GM23248 (cell line): ENCODE measurements at regions not wholly inside any gene's neighbourhood (a gene's known extent, or its start where the extent isn't known, plus 50 kb on each side); places are given as distances from the start of the nearest gene placed in this dataset.

Source experiments
- DNase-seq: peaks from one replicate; pipeline ENCODE4 v3.0.0-alpha.2; 2015
- H2AFZ ChIP-seq: fragments of 200-600 bp; sonication (generic); 2 replicates; pipeline ENCODE4 v1.6.1; 2016; ENCODE audit warnings: antibody characterized with exemption
- H3F3A ChIP-seq: fragments of 200-600 bp; sonication (generic); 2 replicates; pipeline ENCODE4 v1.6.1; 2016; ENCODE audit warnings: mild to moderate bottlenecking, antibody characterized with exemption, mixed run types; ENCODE audit not compliant: insufficient read depth
- H3K27ac ChIP-seq: fragments of 200-600 bp; sonication (generic); 2 replicates; pipeline ENCODE4 v1.5.1; 2016; ENCODE audit warnings: mild to moderate bottlenecking
- H3K27me3 ChIP-seq: fragments of 200-600 bp; sonication (generic); replicated peaks from 2 replicates; pipeline ENCODE4 v1.6.1; 2016; ENCODE audit warnings: mild to moderate bottlenecking; ENCODE audit not compliant: insufficient read depth
- H3K36me3 ChIP-seq: fragments of 200-600 bp; sonication (generic); 2 replicates; pipeline ENCODE4 v1.6.1; 2016; ENCODE audit warnings: low read depth, mild to moderate bottlenecking
- H3K4me1 ChIP-seq: fragments of 200-600 bp; sonication (generic); 2 replicates; pipeline ENCODE4 v1.6.1; 2016; ENCODE audit warnings: mild to moderate bottlenecking; ENCODE audit not compliant: insufficient read depth
- H3K4me2 ChIP-seq: fragments of 200-600 bp; sonication (generic); one replicate; pipeline ENCODE4 v1.6.1; 2016; ENCODE audit warnings: mild to moderate bottlenecking; ENCODE audit not compliant: unreplicated experiment
- H3K4me3 ChIP-seq: fragments of 200-600 bp; sonication (generic); 2 replicates; pipeline ENCODE4 v1.5.1; 2016; ENCODE audit warnings: mild to moderate bottlenecking
- H3K79me2 ChIP-seq: fragments of 200-600 bp; sonication (generic); 2 replicates; pipeline ENCODE4 v1.6.1; 2016; ENCODE audit warnings: mild to moderate bottlenecking; ENCODE audit not compliant: insufficient read depth
- H3K9ac ChIP-seq: fragments of 200-600 bp; sonication (generic); 2 replicates; pipeline ENCODE4 v1.6.1; 2016; ENCODE audit warnings: mild to moderate bottlenecking
- H3K9me2 ChIP-seq: fragments of 200-600 bp; sonication (generic); 2 replicates; pipeline ENCODE4 v1.6.1; 2016; ENCODE audit warnings: mixed run types, mild to moderate bottlenecking, moderate library complexity; ENCODE audit not compliant: insufficient read depth
- H3K9me3 ChIP-seq: fragments of 200-600 bp; sonication (generic); one replicate; pipeline ENCODE4 v1.6.1; 2017; ENCODE audit warnings: low read depth
- H4K20me1 ChIP-seq: fragments of 200-600 bp; sonication (generic); 2 replicates; pipeline ENCODE4 v1.6.0; 2016; ENCODE audit not compliant: insufficient read depth
- EZH2 ChIP-seq: fragments of 200-600 bp; sonication (generic); IDR thresholded peaks from 2 replicates; pipeline ENCODE4 v1.6.1; 2018; ENCODE audit warnings: antibody characterized with exemption, mild to moderate bottlenecking; ENCODE audit not compliant: insufficient read depth, poor library complexity, severe bottlenecking
- EZH2phosphoT487 ChIP-seq: fragments of 200-600 bp; sonication (generic); IDR thresholded peaks from 2 replicates; pipeline ENCODE4 v1.6.1; 2018; ENCODE audit warnings: antibody characterized with exemption, moderate library complexity, mild to moderate bottlenecking, low read depth; ENCODE audit not compliant: insufficient read depth
- WGBS, 2 experiments: methylation state at CpG; one replicate each; pipeline ENCODE4 v1.1.6; 2015 to 2017; ENCODE audit warnings: low lambda C conversion rate in 2 of 2, low coverage in 1 of 2; ENCODE audit errors: missing lambda C conversion rate in 2 of 2; 5-methylcytosine and 5-hydroxymethylcytosine counted together
- in situ Hi-C: fragments of 300-500 bp; cut with MboI; formaldehyde crosslinking; loops from 2 replicates; pipeline ENCODE4 v1.15.0; 2020

GRCh38 chr12:13559318-13559978 is 362.9 kb downstream of the EMP1 start:
- no peaks in the 10 kb centered on the region for H3K36me3 ChIP-seq
- no peak for TF ChIP-seq EZH2phosphoT487
- H4K20me1 ChIP-seq, result no peaks in the 10 kb centered on the region
- in situ Hi-C loops, result no loop called here
- H3K27ac ChIP-seq, result no peak overlapping the region
- DNase-seq, result no peak
- no peak overlapping the region for H3K4me3 ChIP-seq
- no peaks in the 10 kb centered on the region for H3K9me3 ChIP-seq
- no peak overlapping the region for H3K4me2 ChIP-seq
- H2AFZ ChIP-seq, result no peak overlapping the region
- no peaks in the 10 kb centered on the region for H3K79me2 ChIP-seq
- H3K9me2 ChIP-seq, result no peaks in the 10 kb centered on the region
- no peak overlapping the region for H3K9ac ChIP-seq
- no peaks in the 10 kb centered on the region for H3F3A ChIP-seq
- no peaks in the 10 kb centered on the region for H3K4me1 ChIP-seq
- WGBS, 2 experiments, result 46 to 51% methylated on average over 8 of the region's 8 CpGs
- H3K27me3 ChIP-seq, result peaks cover 9% of the 10 kb centered on the region; the same call in 1 of the 2 replicates

DNA sequence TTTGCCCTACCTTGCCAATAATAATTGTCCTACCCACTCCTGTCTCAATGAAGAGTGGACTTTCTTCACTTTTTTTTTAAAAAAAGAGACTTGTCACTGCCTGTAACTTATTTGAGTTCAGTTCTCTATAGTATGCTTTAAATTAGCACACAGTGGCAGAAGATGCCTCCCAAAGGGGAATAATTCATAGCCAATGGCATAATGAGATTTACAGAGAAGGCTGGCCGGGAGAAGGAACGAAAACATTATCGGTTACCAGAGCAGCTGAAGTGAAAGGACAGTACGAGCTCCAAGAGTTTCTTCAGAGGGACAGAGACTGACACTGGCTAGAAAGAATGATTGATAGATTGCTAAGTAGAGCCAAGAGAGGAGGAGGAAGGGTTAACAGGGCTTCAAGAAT is 356.3 kb downstream of the EMP1 start:
- Histone ChIP-seq H3K9me2 (no peaks in the 10 kb centered on the region), H3K4me2 (no peak overlapping the region), H3K27me3 (peaks cover 18% of the 10 kb centered on the region), H3K9me3 (no peaks in the 10 kb centered on the region), H3K79me2 (no peaks in the 10 kb centered on the region), H3F3A (no peaks in the 10 kb centered on the region), H3K4me3 (no peak overlapping the region), H3K36me3 (no peaks in the 10 kb centered on the region), H3K27ac (no peak overlapping the region), H4K20me1 (no peaks in the 10 kb centered on the region), H2AFZ (no peak overlapping the region), H3K9ac (no peak overlapping the region), H3K4me1 (no peaks in the 10 kb centered on the region)
- in situ Hi-C loops, result no loop called here
- no peak for DNase-seq
- no peak for TF ChIP-seq EZH2phosphoT487
- TF ChIP-seq EZH2, result no peak
- WGBS, 2 experiments, result 30 to 33% methylated on average over 4 of the region's 4 CpGs

DNA sequence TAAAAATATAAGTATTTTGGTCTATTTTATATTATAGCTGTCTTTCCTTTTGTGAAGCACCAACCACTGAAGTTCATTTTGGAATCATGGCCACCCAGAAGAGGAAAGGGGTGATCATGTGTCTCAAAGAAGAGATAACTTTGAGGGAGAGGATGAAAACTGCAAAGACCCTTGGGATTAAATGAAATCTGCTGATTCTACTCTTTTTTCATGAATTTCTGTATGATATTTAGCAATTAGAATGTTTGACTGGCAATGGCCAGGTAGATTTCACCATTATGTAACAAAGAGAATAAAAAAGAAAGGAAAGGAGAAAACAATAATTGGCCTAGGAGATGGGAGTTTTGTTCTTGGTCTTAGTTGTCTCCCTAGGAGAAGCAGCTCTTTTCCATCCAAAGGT is 350.8 kb downstream of the EMP1 start:
- Histone ChIP-seq H3K27ac (no peak overlapping the region), H3K4me2 (no peak overlapping the region), H3K9ac (no peak overlapping the region), H3K79me2 (no peaks in the 10 kb centered on the region), H2AFZ (no peak overlapping the region), H3K9me2 (no peaks in the 10 kb centered on the region), H3K4me3 (no peak overlapping the region), H3K27me3 (peaks cover 9% of the 10 kb centered on the region), H4K20me1 (no peaks in the 10 kb centered on the region), H3K4me1 (no peaks in the 10 kb centered on the region), H3F3A (no peaks in the 10 kb centered on the region), H3K36me3 (no peaks in the 10 kb centered on the region), H3K9me3 (no peaks in the 10 kb centered on the region)
- DNase-seq, result no peak
- no peak for TF ChIP-seq EZH2phosphoT487
- no peak for TF ChIP-seq EZH2
- in situ Hi-C loops, result loop anchor here (25.0 kb wide), 1 partner anchor 510 kb away; the partner anchor contains the start of gene FAM234B

DNA sequence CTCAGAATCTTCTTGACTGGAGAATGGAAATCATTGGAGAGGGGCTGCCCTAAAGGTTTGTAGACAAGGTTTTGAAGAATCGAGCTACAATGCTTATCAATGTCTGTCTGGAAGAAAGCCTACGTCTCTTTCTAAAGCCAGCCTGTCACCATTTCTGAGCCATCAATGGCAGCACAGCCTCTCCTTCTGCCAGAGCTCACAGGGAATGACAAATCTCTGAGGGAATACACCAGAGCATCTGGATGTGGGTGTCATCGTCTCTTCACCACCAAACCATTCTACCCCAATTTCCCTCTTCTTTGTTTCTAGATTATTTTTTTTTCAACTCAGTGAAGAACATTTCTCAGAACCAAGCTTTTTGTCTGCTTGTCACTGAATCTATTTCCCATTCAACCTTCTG is 349.7 kb downstream of the EMP1 start:
- Histone ChIP-seq H3K9me3 (no peaks in the 10 kb centered on the region), H3K79me2 (no peaks in the 10 kb centered on the region), H3F3A (no peaks in the 10 kb centered on the region), H3K36me3 (no peaks in the 10 kb centered on the region), H2AFZ (no peak overlapping the region), H3K27me3 (peaks cover 9% of the 10 kb centered on the region), H3K27ac (no peak overlapping the region), H3K4me3 (no peak overlapping the region), H4K20me1 (no peaks in the 10 kb centered on the region), H3K4me2 (no peak overlapping the region), H3K9me2 (no peaks in the 10 kb centered on the region), H3K9ac (no peak overlapping the region), H3K4me1 (no peaks in the 10 kb centered on the region)
- no peak for DNase-seq
- in situ Hi-C loops, result loop anchor here (25.0 kb wide), 1 partner anchor 509 kb away; the partner anchor contains the start of gene FAM234B
- TF ChIP-seq EZH2 (no peak), EZH2phosphoT487 (no peak)
- WGBS, 2 experiments, result 35 to 44% methylated on average over 3 of the region's 3 CpGs

DNA sequence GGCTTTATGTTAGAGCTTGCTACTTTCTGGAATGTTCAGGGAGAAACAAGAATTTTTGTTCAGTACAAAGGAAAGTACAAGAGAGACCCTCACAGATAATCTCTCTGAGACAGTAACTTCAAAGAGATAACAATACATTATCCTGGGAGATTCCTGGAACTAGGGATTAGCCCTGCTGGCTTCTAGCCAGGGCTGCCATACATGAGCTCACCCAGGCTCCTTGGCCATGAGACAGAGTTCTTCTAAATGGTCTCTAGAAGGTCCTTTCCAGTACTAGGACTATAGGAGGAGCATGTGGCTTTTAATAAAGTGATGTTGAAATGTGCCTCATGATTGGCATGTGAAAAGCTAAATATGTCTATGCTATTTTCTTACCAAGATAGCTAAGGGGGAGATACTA is 342.5 kb downstream of the EMP1 start:
- TF ChIP-seq EZH2phosphoT487 (no peak), EZH2 (no peak)
- Histone ChIP-seq H3K36me3 (no peaks in the 10 kb centered on the region), H2AFZ (no peak overlapping the region), H3K9me3 (no peaks in the 10 kb centered on the region), H3K27ac (no peak overlapping the region), H4K20me1 (no peaks in the 10 kb centered on the region), H3F3A (no peaks in the 10 kb centered on the region), H3K79me2 (no peaks in the 10 kb centered on the region), H3K4me3 (no peak overlapping the region), H3K4me2 (no peak overlapping the region), H3K9me2 (no peaks in the 10 kb centered on the region), H3K4me1 (no peaks in the 10 kb centered on the region), H3K9ac (no peak overlapping the region), H3K27me3 (peaks cover 32% of the 10 kb centered on the region)
- no peak for DNase-seq
- in situ Hi-C loops, result loop anchor here (10.0 to 25.0 kb wide), 2 partner anchors 264 to 502 kb away; partner anchors contain the start of gene FAM234B
